K562 (cell line): ENCODE measurements at regions not wholly inside any gene's neighbourhood (a gene's known extent, or its start where the extent isn't known, plus 50 kb on each side); places are given as distances from the start of the nearest gene placed in this dataset.

Experiments
- ATAC-seq: fragments of 200-7000 bp; cut with Tn5 transposase; 3 replicates; pipeline ENCODE4 v1.9.1; 2020; ENCODE audit warnings: moderate library complexity
- BruUV-seq: library from RNA; stranded (reverse); fragments of 400-500 nt; replicated peaks from 2 replicates; lab custom pipeline; 2021; lab: Mats Ljungman, UMichigan
- CTCF ChIA-PET: fragments of 300-600 bp; formaldehyde crosslinking; extraction: SDS; loops from one replicate; lab custom pipeline; 2021; ENCODE audit warnings: low intra/inter-chr PET ratio; lab: Yijun Ruan, JAX
- POLR2A ChIA-PET: fragments of 300-600, 350-650 bp; sonication (Branson Sonifier 250); formaldehyde crosslinking; extraction: SDS; loops from one replicate; lab custom pipeline; 2021; ENCODE audit warnings: antibody characterized with exemption, inconsistent platforms; lab: Yijun Ruan, JAX
- DNase-seq, 4 experiments: peaks; one replicate each; pipeline versions ENCODE4 v3.0.0 to v3.0.0-alpha.2; 2011 to 2018; ENCODE audit warnings: low spot score in 3 of 4, mixed read lengths in 3 of 4; ENCODE audit errors: extremely low read depth in 1 of 4
- FAIRE-seq: peaks from 2 replicates; lab custom pipeline; 2011; peaks lifted over from hg19 to GRCh38; lab: Jason Lieb, UNC
- H2AFZ ChIP-seq: 2 replicates; pipeline ENCODE4 v1.6.0; 2011; ENCODE audit warnings: low read depth, low read length, control low read depth, inconsistent platforms
- H3K27ac ChIP-seq: fragments of 200-600 bp; 3 replicates; pipeline ENCODE4 v1.8.0; 2011; ENCODE audit warnings: low read depth, mild to moderate bottlenecking, control low read depth, inconsistent platforms, low read length, moderate library complexity, mixed read lengths; ENCODE audit errors: extremely low read depth
- H3K27me3 ChIP-seq, 2 experiments: fragments of 300-600 bp in 1 of 2; 2 replicates in 1 of 2; 3 replicates in 1 of 2; pipeline versions ENCODE4 v1.6.0 to v1.8.0; 2011; ENCODE audit warnings: inconsistent platforms in 2 of 2, low read length in 2 of 2, mild to moderate bottlenecking in 1 of 2, mixed read lengths in 1 of 2, moderate library complexity in 1 of 2; ENCODE audit not compliant: control insufficient read depth in 2 of 2, insufficient read depth in 2 of 2
- H3K36me3 ChIP-seq: fragments of 300-600 bp; 3 replicates; pipeline ENCODE4 v1.8.0; 2011; ENCODE audit warnings: mild to moderate bottlenecking, low read length, inconsistent platforms; ENCODE audit not compliant: control insufficient read depth, insufficient read depth
- H3K4me1 ChIP-seq, 2 experiments: fragments of 200-600 bp in 1 of 2; replicated peaks in 1 of 2; 2 replicates in 1 of 2; 3 replicates in 1 of 2; pipeline versions ENCODE4 v1.5.1 to v1.8.0; 2011; ENCODE audit warnings: inconsistent platforms in 2 of 2, low read length in 2 of 2, mild to moderate bottlenecking in 1 of 2, mixed read lengths in 1 of 2, moderate library complexity in 1 of 2; ENCODE audit not compliant: control insufficient read depth in 2 of 2, insufficient read depth in 2 of 2
- H3K4me2 ChIP-seq: 2 replicates; pipeline ENCODE4 v1.6.1; 2011; ENCODE audit warnings: low read length, control low read depth, inconsistent platforms, mixed read lengths; ENCODE audit not compliant: insufficient read depth
- H3K4me3 ChIP-seq: fragments of 200-600 bp; sonication (generic), shearing (Covaris generic); 2 replicates; pipeline ENCODE4 v1.5.1; 2016; ENCODE audit warnings: control low read depth, inconsistent platforms
- H3K79me2 ChIP-seq: fragments of 200-600 bp; 3 replicates; pipeline ENCODE4 v1.8.0; 2011; ENCODE audit warnings: low read length, inconsistent platforms; ENCODE audit not compliant: control insufficient read depth, insufficient read depth
- H3K9ac ChIP-seq, 2 experiments: 2 replicates each; pipeline versions ENCODE4 v1.6.0 to v1.6.1; 2011; ENCODE audit warnings: low read depth in 2 of 2, low read length in 2 of 2, control low read depth in 1 of 2, inconsistent platforms in 1 of 2, mild to moderate bottlenecking in 1 of 2, mixed read lengths in 1 of 2; ENCODE audit not compliant: insufficient read depth in 1 of 2
- H3K9me1 ChIP-seq: one replicate; pipeline ENCODE4 v1.6.0; 2011; ENCODE audit warnings: inconsistent platforms, mild to moderate bottlenecking, low read length, moderate library complexity; ENCODE audit not compliant: control insufficient read depth, insufficient read depth
- H3K9me3 ChIP-seq: replicated peaks from 2 replicates; pipeline ENCODE4 v1.5.1; 2011; ENCODE audit warnings: low read depth, low read length, inconsistent platforms; ENCODE audit not compliant: control insufficient read depth, insufficient read depth
- H4K20me1 ChIP-seq: replicated peaks from 2 replicates; pipeline ENCODE4 v1.6.1; 2011; ENCODE audit warnings: low read length, inconsistent platforms, mixed read lengths; ENCODE audit not compliant: control insufficient read depth, insufficient read depth
- DACH1 ChIP-seq: fragments of 450-650 bp; IDR thresholded peaks from 2 replicates; pipeline ENCODE4 v1.6.1; 2018; ENCODE audit not compliant: partially characterized antibody
- ETV1 ChIP-seq: fragments of 450-650 bp; conservative IDR thresholded peaks from 2 replicates; pipeline ENCODE4 v1.6.1; 2016; ENCODE audit warnings: missing genetic modification characterization, control low read depth, low read depth, missing compliant biosample characterization
- KAT2B ChIP-seq: IDR thresholded peaks from one replicate; pipeline ENCODE4 v1.6.1; 2012; ENCODE audit warnings: low read depth, mild to moderate bottlenecking, control low read depth, inconsistent platforms, low read length, moderate library complexity
- KAT8 ChIP-seq: fragments of 450-650 bp; IDR thresholded peaks from 2 replicates; pipeline ENCODE4 v1.6.1; 2016; ENCODE audit warnings: low read depth, mild to moderate bottlenecking
- RBM14 ChIP-seq: fragments of 200-400 bp; formaldehyde crosslinking; IDR thresholded peaks from 2 replicates; pipeline ENCODE4 v1.6.1; 2018; ENCODE audit warnings: low read depth, mild to moderate bottlenecking, low read length, moderate library complexity, borderline replicate concordance; ENCODE audit not compliant: insufficient read depth
- RUNX1 ChIP-seq: sonication (generic); IDR thresholded peaks from 2 replicates; pipeline ENCODE4 v1.6.1; 2016; ENCODE audit warnings: antibody characterized with exemption, low read depth
- SRSF1 ChIP-seq: fragments of 200-400 bp; formaldehyde crosslinking; IDR thresholded peaks from 2 replicates; pipeline ENCODE4 v1.6.1; 2017; ENCODE audit warnings: mild to moderate bottlenecking, low read depth, low read length, moderate library complexity
- TAL1 ChIP-seq: fragments of 450-650 bp; IDR thresholded peaks from 2 replicates; pipeline ENCODE4 v1.6.1; 2016; ENCODE audit warnings: mild to moderate bottlenecking
- ZNF143 ChIP-seq: sonication (generic); formaldehyde crosslinking; IDR thresholded peaks from 2 replicates; pipeline ENCODE4 v1.9.0; 2022; ENCODE audit warnings: mild to moderate bottlenecking, missing genetic modification reagents
- ZNF197 ChIP-seq: fragments of 200-800 bp; sonication (Bioruptor generic); IDR thresholded peaks from 2 replicates; pipeline ENCODE4 v1.6.1; 2016; ENCODE audit warnings: low read depth, missing genetic modification characterization, missing compliant biosample characterization
- ZNF3 ChIP-seq: fragments of 250-450 bp; sonication (Bioruptor Pico); IDR thresholded peaks from 2 replicates; pipeline ENCODE4 v1.5.0; 2021; ENCODE audit warnings: mild to moderate bottlenecking, moderate library complexity
- WGBS: fragments of 100-300 bp; shearing (Covaris generic); methylation state at CpG from one replicate; pipeline ENCODE4 v1.1.6; 2016; ENCODE audit warnings: low coverage, mixed read lengths; ENCODE audit not compliant: insufficient coverage; ENCODE audit errors: missing lambda C conversion rate; 5-methylcytosine and 5-hydroxymethylcytosine counted together
- in situ Hi-C: fragments of 300-500 bp; cut with MboI; formaldehyde crosslinking; loops from 4 replicates; pipeline ENCODE4 v1.15.0; 2018; ENCODE audit warnings: inconsistent platforms, mixed read lengths
- intact Hi-C: fragments of 100-400 bp; cut with micrococcal nuclease; formaldehyde crosslinking; loops from 2 replicates; pipeline ENCODE4 v1.14.2; 2022
- TF ChIP-seq, protein P1 (sequence below): fragments of 450-650 bp; IDR thresholded peaks from 2 replicates; pipeline ENCODE4 v1.7.0; 2016; ENCODE audit warnings: borderline replicate concordance
- TF ChIP-seq, protein P2 (sequence below): fragments of 450-650 bp; IDR thresholded peaks from 2 replicates; pipeline ENCODE4 v1.7.1; 2018; ENCODE audit warnings: mild to moderate bottlenecking, low read depth; ENCODE audit not compliant: partially characterized antibody

DNA sequence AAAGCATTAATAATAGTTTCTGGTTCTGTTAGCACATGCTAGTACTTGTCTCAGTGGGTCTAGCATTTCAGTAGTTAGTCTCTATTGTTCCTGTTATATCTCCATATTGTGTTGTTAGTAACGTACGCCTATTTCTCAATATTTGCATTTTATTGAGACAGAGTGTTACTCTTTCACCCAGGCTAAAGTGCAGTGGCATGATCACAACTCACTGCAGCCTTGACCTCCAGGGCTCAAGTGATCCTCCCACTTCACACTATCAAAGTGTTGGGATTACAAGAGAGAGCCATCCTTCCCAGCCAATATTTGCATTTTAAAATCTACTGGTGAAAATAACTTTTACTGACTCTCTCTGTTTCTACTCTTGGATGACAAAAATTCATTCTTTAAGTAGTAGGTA, 154.6 kb upstream of the PRR20A start:
- Histone ChIP-seq H3K4me3 (no peak overlapping the region), H3K36me3 (no peaks in the 10 kb centered on the region), H3K9me1 (no peaks in the 10 kb centered on the region), H3K27me3 (no peaks in the 10 kb centered on the region), H3K79me2 (no peaks in the 10 kb centered on the region), H3K4me2 (no peak overlapping the region), H3K9ac (no peak overlapping the region), H2AFZ (no peak overlapping the region), H3K9me3 (no peaks in the 10 kb centered on the region), H3K27ac (no peak overlapping the region), H4K20me1 (no peaks in the 10 kb centered on the region), H3K4me1 (no peaks in the 10 kb centered on the region)
- no TSS peak for BruUV-seq
- POLR2A ChIA-PET = no interaction called here
- intact Hi-C loops (no loop called here), in situ Hi-C loops (no loop called here)
- ATAC-seq (no peak), DNase-seq (no peak), FAIRE-seq (no peak)
- no peak for TF ChIP-seq KAT8
- no peak for TF ChIP-seq ZNF3 (CRISPR knock-in tag)
- TF ChIP-seq KAT2B = no peak
- TF ChIP-seq, protein P1, sequence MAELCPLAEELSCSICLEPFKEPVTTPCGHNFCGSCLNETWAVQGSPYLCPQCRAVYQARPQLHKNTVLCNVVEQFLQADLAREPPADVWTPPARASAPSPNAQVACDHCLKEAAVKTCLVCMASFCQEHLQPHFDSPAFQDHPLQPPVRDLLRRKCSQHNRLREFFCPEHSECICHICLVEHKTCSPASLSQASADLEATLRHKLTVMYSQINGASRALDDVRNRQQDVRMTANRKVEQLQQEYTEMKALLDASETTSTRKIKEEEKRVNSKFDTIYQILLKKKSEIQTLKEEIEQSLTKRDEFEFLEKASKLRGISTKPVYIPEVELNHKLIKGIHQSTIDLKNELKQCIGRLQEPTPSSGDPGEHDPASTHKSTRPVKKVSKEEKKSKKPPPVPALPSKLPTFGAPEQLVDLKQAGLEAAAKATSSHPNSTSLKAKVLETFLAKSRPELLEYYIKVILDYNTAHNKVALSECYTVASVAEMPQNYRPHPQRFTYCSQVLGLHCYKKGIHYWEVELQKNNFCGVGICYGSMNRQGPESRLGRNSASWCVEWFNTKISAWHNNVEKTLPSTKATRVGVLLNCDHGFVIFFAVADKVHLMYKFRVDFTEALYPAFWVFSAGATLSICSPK = no peak
- CTCF ChIA-PET = no interaction called here
- 0% methylated on average over 2 of the region's 2 CpGs for WGBS

DNA sequence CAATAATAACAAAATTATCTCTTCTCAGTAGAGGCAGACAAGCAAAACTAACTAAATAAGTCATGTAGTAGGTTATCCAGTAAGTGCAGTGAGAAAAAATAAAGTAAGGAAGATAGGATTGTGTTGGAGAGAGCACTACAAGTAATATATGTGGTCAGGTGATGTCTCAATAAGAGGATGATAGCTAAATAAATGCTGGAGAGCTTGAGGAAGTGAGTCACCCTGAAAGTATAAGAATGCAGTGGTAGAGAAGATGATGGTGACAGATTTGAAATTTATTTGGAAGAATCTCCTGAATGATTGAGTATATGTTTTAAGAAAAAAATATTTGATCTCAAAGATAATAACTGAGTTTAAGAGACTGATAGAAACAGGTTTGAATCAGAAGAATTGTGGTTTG, 152.2 kb upstream of the PRR20A start:
- no TSS peak for BruUV-seq
- Histone ChIP-seq H3K9ac (no peak overlapping the region), H3K4me1 (no peaks in the 10 kb centered on the region), H3K9me3 (no peaks in the 10 kb centered on the region), H3K27ac (no peak overlapping the region), H4K20me1 (no peaks in the 10 kb centered on the region), H3K4me2 (no peak overlapping the region), H3K4me3 (no peak overlapping the region), H2AFZ (no peak overlapping the region), H3K79me2 (no peaks in the 10 kb centered on the region), H3K9me1 (no peaks in the 10 kb centered on the region), H3K36me3 (no peaks in the 10 kb centered on the region), H3K27me3 (no peaks in the 10 kb centered on the region)
- CTCF ChIA-PET = no interaction called here
- no peak for ATAC-seq
- in situ Hi-C loops (no loop called here), intact Hi-C loops (no loop called here)
- no peak for DNase-seq
- no peak for FAIRE-seq
- POLR2A ChIA-PET = no interaction called here
- TF ChIP-seq TAL1 (no peak), DACH1 (no peak), RBM14 (no peak), RUNX1 (no peak), ZNF197 (CRISPR knock-in tag) (no peak), ZNF143 (CRISPR knock-in tag) (no peak), SRSF1 (no peak), ETV1 (tag) (no peak)
- TF ChIP-seq, protein P2, sequence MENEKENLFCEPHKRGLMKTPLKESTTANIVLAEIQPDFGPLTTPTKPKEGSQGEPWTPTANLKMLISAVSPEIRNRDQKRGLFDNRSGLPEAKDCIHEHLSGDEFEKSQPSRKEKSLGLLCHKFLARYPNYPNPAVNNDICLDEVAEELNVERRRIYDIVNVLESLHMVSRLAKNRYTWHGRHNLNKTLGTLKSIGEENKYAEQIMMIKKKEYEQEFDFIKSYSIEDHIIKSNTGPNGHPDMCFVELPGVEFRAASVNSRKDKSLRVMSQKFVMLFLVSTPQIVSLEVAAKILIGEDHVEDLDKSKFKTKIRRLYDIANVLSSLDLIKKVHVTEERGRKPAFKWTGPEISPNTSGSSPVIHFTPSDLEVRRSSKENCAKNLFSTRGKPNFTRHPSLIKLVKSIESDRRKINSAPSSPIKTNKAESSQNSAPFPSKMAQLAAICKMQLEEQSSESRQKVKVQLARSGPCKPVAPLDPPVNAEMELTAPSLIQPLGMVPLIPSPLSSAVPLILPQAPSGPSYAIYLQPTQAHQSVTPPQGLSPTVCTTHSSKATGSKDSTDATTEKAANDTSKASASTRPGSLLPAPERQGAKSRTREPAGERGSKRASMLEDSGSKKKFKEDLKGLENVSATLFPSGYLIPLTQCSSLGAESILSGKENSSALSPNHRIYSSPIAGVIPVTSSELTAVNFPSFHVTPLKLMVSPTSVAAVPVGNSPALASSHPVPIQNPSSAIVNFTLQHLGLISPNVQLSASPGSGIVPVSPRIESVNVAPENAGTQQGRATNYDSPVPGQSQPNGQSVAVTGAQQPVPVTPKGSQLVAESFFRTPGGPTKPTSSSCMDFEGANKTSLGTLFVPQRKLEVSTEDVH = no peak
